Heart left ventricle (tissue), 13 donors: ENCODE measurements at regions not wholly inside any gene's neighbourhood (a gene's known extent, or its start where the extent isn't known, plus 50 kb on each side); places are given as distances from the start of the nearest gene placed in this dataset.

Experiments
- CTCF ChIP-seq, 12 donors: fragments of 200-600 bp; sonication (generic) in 4 of 12; IDR thresholded peaks; one replicate each; pipeline versions ENCODE4 v1.5.0 to v1.8.0; 2018 to 2022; ENCODE audit warnings: antibody characterized with exemption in 12 of 12, mild to moderate bottlenecking in 5 of 12
- POLR2A ChIP-seq, 2 donors: fragments of 450-650 bp; IDR thresholded peaks; one replicate each; pipeline ENCODE4 v1.6.1; 2017; ENCODE audit warnings: antibody characterized with exemption in 2 of 2, mild to moderate bottlenecking in 2 of 2, moderate library complexity in 2 of 2
- donor health status: ischemic (EF 13 %, LVEDD 7.1; RV severe dilation, severe dysfunction).
- donor health status: DM: no; HTN: yes; CAD: no.
- donor health status: DM: no; HTN: no; CAD: no.
- donor health status: ischemic (EF 25% LVEDD 6.9; RV normal size, moderate dysfunction).
- donor health status: ischemic (EF 25% LVEDD 5.7; RV mildly dilated, moderate dysfunction).
- donor health status: ischemic (EF 35%, LVEDD 5.7; RV mildly dilated, moderate dysfunction).
- donor health status: nonischemic (EF 11% LVEDD 7.7; RV severe dilation, severe dysfunction).
- donor health status: DM: yes; HTN: yes; CAD: no.
- donor health status: PGD.
- donor health status: ischemic (EF 29% LVEDD 5.4; RV normal size, mild dysfunction).
- donor health status: nonischemic (EF 23%, LVEDD 6.1; RV moderate dilation, normal function).

GRCh38 chr4:171601091-171601490, 212.1 kb upstream of the GALNTL6 start:
- no peak for TF ChIP-seq CTCF (IDR thresholded peaks at IDR 0.05)
- TF ChIP-seq POLR2A (IDR thresholded peaks at IDR 0.05) = no peak
